ENCODE measurements at regions not wholly inside any gene's neighbourhood (a gene's known extent, or its start where the extent isn't known, plus 50 kb on each side); places are given as distances from the start of the nearest gene placed in this dataset.

GRCh38 chr5:158022393-158022792, 163.4 kb upstream of the CLINT1 start:
- TF ChIP-seq CTCF (IDR thresholded peaks at IDR 0.05; ENCODE audit: low read length): no peak
- TF ChIP-seq EZH2 (IDR thresholded peaks at IDR 0.05; ENCODE audit: borderline replicate concordance, low read length): no peak
